HG02885 (cell line): ENCODE measurements at regions not wholly inside any gene's neighbourhood (a gene's known extent, or its start where the extent isn't known, plus 50 kb on each side); places are given as distances from the start of the nearest gene placed in this dataset.

ENCODE experiments used
- ATAC-seq: cut with Tn5 transposase; IDR thresholded peaks from one replicate; pipeline ENCODE4 v1.9.1; 2021; ENCODE audit warnings: mild to moderate bottlenecking; ENCODE audit not compliant: unreplicated experiment, poor library complexity

GRCh38 chrX:17206584-17206983, 168.4 kb upstream of the NHS start:
- no peak for ATAC-seq

GRCh38 chrX:17214962-17215361, 160.0 kb upstream of the NHS start:
- ATAC-seq, result no peak

GRCh38 chrX:17226736-17227135, 148.3 kb upstream of the NHS start:
- no peak for ATAC-seq

GRCh38 chrX:17237146-17237545, 137.9 kb upstream of the NHS start:
- ATAC-seq, result no peak

GRCh38 chrX:17242470-17242869, 132.5 kb upstream of the NHS start:
- peak; percentile 59 for ATAC-seq

- no peak for ATAC-seq
Observed at GRCh38 chrX:17247144-17247543, 127.9 kb upstream of the NHS start.

GRCh38 chrX:17262123-17262522, 112.9 kb upstream of the NHS start:
- no peak for ATAC-seq

GRCh38 chrX:17266136-17266535, 108.9 kb upstream of the NHS start:
- no peak for ATAC-seq

GRCh38 chrX:17278961-17279360, 96.0 kb upstream of the NHS start:
- no peak for ATAC-seq

- no peak for ATAC-seq
Observed at GRCh38 chrX:17285983-17286382, 89.0 kb upstream of the NHS start.

- ATAC-seq, result no peak
Observed at GRCh38 chrX:17291171-17291900, 83.7 kb upstream of the NHS start.

GRCh38 chrX:17292111-17292527, 82.9 kb upstream of the NHS start:
- no peak for ATAC-seq

GRCh38 chrX:17294561-17294960, 80.4 kb upstream of the NHS start:
- no peak for ATAC-seq

- no peak for ATAC-seq
Observed at GRCh38 chrX:17295791-17296190, 79.2 kb upstream of the NHS start.

- no peak for ATAC-seq
Observed at GRCh38 chrX:17298564-17298963, 76.4 kb upstream of the NHS start.

GRCh38 chrX:17299206-17299605, 75.8 kb upstream of the NHS start:
- no peak for ATAC-seq

GRCh38 chrX:17323397-17323796, 51.6 kb upstream of the NHS start:
- no peak for ATAC-seq
